Brain microvascular endothelial cell (primary cell): ENCODE measurements at regions not wholly inside any gene's neighbourhood (a gene's known extent, or its start where the extent isn't known, plus 50 kb on each side); places are given as distances from the start of the nearest gene placed in this dataset.

ENCODE experiments used
- DNase-seq: peaks from one replicate; pipeline ENCODE4 v3.0.0-alpha.2; 2020
- H3K27ac ChIP-seq: fragments of 250-450 bp; sonication (Bioruptor Pico); 2 replicates; pipeline ENCODE4 v1.5.1; 2020; ENCODE audit warnings: mild to moderate bottlenecking, moderate library complexity
- H3K27me3 ChIP-seq: fragments of 250-450 bp; sonication (Bioruptor Pico); replicated peaks from 2 replicates; pipeline ENCODE4 v1.5.1; 2020; ENCODE audit warnings: mild to moderate bottlenecking
- H3K36me3 ChIP-seq: fragments of 250-450 bp; sonication (Bioruptor Pico); replicated peaks from 2 replicates; pipeline ENCODE4 v1.5.1; 2020; ENCODE audit warnings: mild to moderate bottlenecking
- H3K4me3 ChIP-seq: 2 replicates; pipeline ENCODE4 v1.5.1; 2011; ENCODE audit warnings: low read depth, mild to moderate bottlenecking, control low read depth, low read length, moderate library complexity
- CTCF ChIP-seq: IDR thresholded peaks from 2 replicates; pipeline ENCODE4 v1.5.1; 2011; ENCODE audit warnings: low read depth, mild to moderate bottlenecking, moderate library complexity, low read length, control low read depth, inconsistent platforms; ENCODE audit errors: missing control alignments
- in situ Hi-C: cut with HindIII; loops from 2 replicates; pipeline ENCODE4 v1.10.0; 2017; ENCODE audit warnings: low sequenced_read_pairs, low pct_ligation_motif_present

- no peaks in the 10 kb centered on the region for H3K36me3 ChIP-seq
- in situ Hi-C loops = loop anchor here (25.0 kb wide), 1 partner anchor 170 kb away; the partner anchor contains the start of gene FOXL1
- TF ChIP-seq CTCF = no peak
Measured at GRCh38 chr16:86757704-86758040, 179.3 kb downstream of the FOXL1 start.

GRCh38 chr16:86758932-86759331 is 180.6 kb downstream of the FOXL1 start:
- DNase-seq = no peak
- in situ Hi-C loops = loop anchor here (25.0 kb wide), 1 partner anchor 172 kb away; the partner anchor contains the start of gene FOXL1
- Histone ChIP-seq H3K36me3 (no peaks in the 10 kb centered on the region), H3K27me3 (no peaks in the 10 kb centered on the region), H3K27ac (no peak overlapping the region), H3K4me3 (no peak overlapping the region)
- TF ChIP-seq CTCF = no peak

More at GRCh38 chr16:86757704-86758040, 179.3 kb downstream of the FOXL1 start:
- Histone ChIP-seq H3K27me3 (no peaks in the 10 kb centered on the region), H3K27ac (no peak overlapping the region), H3K4me3 (no peak overlapping the region)
- DNase-seq = no peak

GRCh38 chr16:86761111-86762031 is 183.0 kb downstream of the FOXL1 start:
- no peaks in the 10 kb centered on the region for H3K27me3 ChIP-seq
- in situ Hi-C loops = loop anchor here (25.0 kb wide), 1 partner anchor 174 kb away; the partner anchor contains the start of gene FOXL1
- peak; percentile 79 for DNase-seq
- no peaks in the 10 kb centered on the region for H3K36me3 ChIP-seq
- peak overlapping the region; percentile 29 for H3K4me3 ChIP-seq
- TF ChIP-seq CTCF = peak; percentile 94
- H3K27ac ChIP-seq = peak overlapping the region; percentile 24

GRCh38 chr16:86762095-86762494 is 183.7 kb downstream of the FOXL1 start:
- no peak for TF ChIP-seq CTCF
- Histone ChIP-seq H3K27me3 (no peaks in the 10 kb centered on the region), H3K4me3 (no peak overlapping the region), H3K36me3 (no peaks in the 10 kb centered on the region), H3K27ac (peak overlapping the region; percentile 11)
- no peak for DNase-seq
- in situ Hi-C loops = loop anchor here (25.0 kb wide), 1 partner anchor 175 kb away; the partner anchor contains the start of gene FOXL1

GRCh38 chr16:86763819-86764218 is 185.5 kb downstream of the FOXL1 start:
- no peaks in the 10 kb centered on the region for H3K27me3 ChIP-seq
- H3K4me3 ChIP-seq = no peak overlapping the region
- DNase-seq = no peak
- in situ Hi-C loops = loop anchor here (25.0 kb wide), 1 partner anchor 177 kb away; the partner anchor contains the start of gene FOXL1
- H3K36me3 ChIP-seq = no peaks in the 10 kb centered on the region
- no peak for TF ChIP-seq CTCF
- no peak overlapping the region for H3K27ac ChIP-seq
